ENCODE measurements at regions not wholly inside any gene's neighbourhood (a gene's known extent, or its start where the extent isn't known, plus 50 kb on each side); places are given as distances from the start of the nearest gene placed in this dataset.

GRCh38 chr21:15659753-15660422 lies 69.9 kb upstream of the USP25 start:
- TF ChIP-seq POLR2A (IDR thresholded peaks at IDR 0.05; ENCODE audit: low read depth) (no peak), CTCF (IDR thresholded peaks at IDR 0.05) (no peak), POLR2AphosphoS5 (IDR thresholded peaks at IDR 0.05) (no peak), EP300 (IDR thresholded peaks at IDR 0.05) (no peak)
- Histone ChIP-seq H3K27me3 (no peaks in the 10 kb centered on the region), H3K4me3 (no peak overlapping the region), H3K27ac (replicated peaks in 1 of 4) (no peak overlapping the region), H3K9me3 (no peaks in the 10 kb centered on the region), H3K4me1 (peaks cover 0 to 3% (median 0%) of the 10 kb centered on the region in 4 donors), H3K36me3 (no peaks in the 10 kb centered on the region)
- WGBS, result 67% methylated on average over 3 of the region's 3 CpGs
- intact Hi-C loops (cut with DNase I), result no loop called here
- no peak for DNase-seq (ENCODE audit: extremely low spot score)

- DNase-seq (ENCODE audit: extremely low spot score), result no peak
- no peaks in the 10 kb centered on the region for H3K27me3 ChIP-seq
- H3K27ac ChIP-seq (replicated peaks in 1 of 4), result no peak overlapping the region
- H3K4me1 ChIP-seq, result peaks cover 0 to 3% (median 0%) of the 10 kb centered on the region in 4 donors
- no peaks in the 10 kb centered on the region for H3K9me3 ChIP-seq
- H3K36me3 ChIP-seq, result no peaks in the 10 kb centered on the region
- 86% methylated on average over 2 of the region's 2 CpGs for WGBS
- intact Hi-C loops (cut with DNase I), result no loop called here
- no peak overlapping the region for H3K4me3 ChIP-seq
- TF ChIP-seq POLR2A (IDR thresholded peaks at IDR 0.05; ENCODE audit: low read depth), result no peak
- no peak for TF ChIP-seq CTCF (IDR thresholded peaks at IDR 0.05)
- no peak for TF ChIP-seq EP300 (IDR thresholded peaks at IDR 0.05)
- TF ChIP-seq POLR2AphosphoS5 (IDR thresholded peaks at IDR 0.05), result no peak
Observed at GRCh38 chr21:15660423-15660804, 69.4 kb upstream of the USP25 start.

- Histone ChIP-seq H3K36me3 (no peaks in the 10 kb centered on the region), H3K4me1 (peaks cover 0 to 3% (median 0%) of the 10 kb centered on the region in 4 donors), H3K4me3 (no peak overlapping the region), H3K27ac (replicated peaks in 1 of 4) (no peak overlapping the region), H3K27me3 (no peaks in the 10 kb centered on the region), H3K9me3 (no peaks in the 10 kb centered on the region)
- no peak for TF ChIP-seq POLR2A (IDR thresholded peaks at IDR 0.05; ENCODE audit: low read depth)
- no peak for TF ChIP-seq EP300 (IDR thresholded peaks at IDR 0.05)
- no peak for TF ChIP-seq CTCF (IDR thresholded peaks at IDR 0.05)
- TF ChIP-seq POLR2AphosphoS5 (IDR thresholded peaks at IDR 0.05), result no peak
- intact Hi-C loops (cut with DNase I), result no loop called here
- WGBS, result 91% methylated on average over 1 of the region's 1 CpG
- DNase-seq (ENCODE audit: extremely low spot score), result no peak
Observed at GRCh38 chr21:15667010-15667409, 62.8 kb upstream of the USP25 start.

GRCh38 chr21:15667819-15668218 lies 62.0 kb upstream of the USP25 start:
- Histone ChIP-seq H3K9me3 (no peaks in the 10 kb centered on the region), H3K4me1 (peaks cover 0 to 3% (median 0%) of the 10 kb centered on the region in 4 donors), H3K4me3 (no peak overlapping the region), H3K27me3 (no peaks in the 10 kb centered on the region), H3K27ac (replicated peaks in 1 of 4) (no peak overlapping the region), H3K36me3 (no peaks in the 10 kb centered on the region)
- intact Hi-C loops (cut with DNase I), result no loop called here
- WGBS, result 95% methylated on average over 7 of the region's 7 CpGs
- no peak for DNase-seq (ENCODE audit: extremely low spot score)
- TF ChIP-seq EP300 (IDR thresholded peaks at IDR 0.05), result no peak
- TF ChIP-seq POLR2AphosphoS5 (IDR thresholded peaks at IDR 0.05), result no peak
- TF ChIP-seq CTCF (IDR thresholded peaks at IDR 0.05), result no peak
- no peak for TF ChIP-seq POLR2A (IDR thresholded peaks at IDR 0.05; ENCODE audit: low read depth)

- no peak for DNase-seq (ENCODE audit: extremely low spot score)
- Histone ChIP-seq H3K27ac (replicated peaks in 1 of 4) (no peak overlapping the region), H3K9me3 (no peaks in the 10 kb centered on the region), H3K4me3 (no peak overlapping the region), H3K27me3 (no peaks in the 10 kb centered on the region), H3K4me1 (peaks cover 0 to 3% (median 0%) of the 10 kb centered on the region in 4 donors), H3K36me3 (no peaks in the 10 kb centered on the region)
- no peak for TF ChIP-seq POLR2AphosphoS5 (IDR thresholded peaks at IDR 0.05)
- TF ChIP-seq POLR2A (IDR thresholded peaks at IDR 0.05; ENCODE audit: low read depth), result no peak
- TF ChIP-seq CTCF (IDR thresholded peaks at IDR 0.05), result no peak
- no peak for TF ChIP-seq EP300 (IDR thresholded peaks at IDR 0.05)
- WGBS, result 63% methylated on average over 2 of the region's 2 CpGs
- intact Hi-C loops (cut with DNase I), result no loop called here
Observed at GRCh38 chr21:15669247-15669646, 60.5 kb upstream of the USP25 start.

All from esophagus muscularis mucosa (tissue), 4 donors.